Keratinocyte (primary cell): ENCODE measurements at regions not wholly inside any gene's neighbourhood (a gene's known extent, or its start where the extent isn't known, plus 50 kb on each side); places are given as distances from the start of the nearest gene placed in this dataset.

ENCODE experiments used
- DNase-seq: peaks from one replicate; pipeline ENCODE4 v3.0.0-alpha.2; 2011; ENCODE audit warnings: low read depth, missing footprints, low spot score
- FAIRE-seq: peaks from 2 replicates; lab custom pipeline; 2011; peaks lifted over from hg19 to GRCh38; lab: Jason Lieb, UNC
- H2AFZ ChIP-seq: 2 replicates; pipeline ENCODE4 v1.6.0; 2012; ENCODE audit warnings: low read length, control low read depth, inconsistent platforms; ENCODE audit not compliant: control insufficient read depth
- H3K27ac ChIP-seq: 2 replicates; pipeline ENCODE4 v1.5.1; 2011; ENCODE audit warnings: low read length; ENCODE audit not compliant: control insufficient read depth, insufficient read depth
- H3K27me3 ChIP-seq: 3 replicates; pipeline ENCODE4 v1.6.0; 2011; ENCODE audit warnings: low read length; ENCODE audit not compliant: control insufficient read depth, insufficient read depth; ENCODE audit errors: extremely low read depth
- H3K36me3 ChIP-seq, 2 experiments: 2 replicates in 1 of 2; 3 replicates in 1 of 2; pipeline ENCODE4 v1.5.1; 2011; ENCODE audit warnings: low read length in 2 of 2, mild to moderate bottlenecking in 1 of 2; ENCODE audit not compliant: control insufficient read depth in 2 of 2, insufficient read depth in 2 of 2; ENCODE audit errors: extremely low read depth in 1 of 2
- H3K4me1 ChIP-seq: 3 replicates; pipeline ENCODE4 v1.5.1; 2011; ENCODE audit warnings: low read length; ENCODE audit not compliant: control insufficient read depth, insufficient read depth; ENCODE audit errors: extremely low read depth
- H3K4me2 ChIP-seq: 3 replicates; pipeline ENCODE4 v1.6.0; 2011; ENCODE audit warnings: low read depth, low read length; ENCODE audit not compliant: control insufficient read depth, insufficient read depth; ENCODE audit errors: extremely low read depth
- H3K4me3 ChIP-seq, 3 experiments: fragments of 200-600 bp in 1 of 3; sonication (generic) in 1 of 3; 2 replicates in 2 of 3; 3 replicates in 1 of 3; pipeline ENCODE4 v1.5.1; 2011 to 2016; ENCODE audit warnings: low read length in 3 of 3, mild to moderate bottlenecking in 3 of 3, control low read depth in 2 of 3, inconsistent platforms in 1 of 3, low read depth in 1 of 3, mixed read lengths in 1 of 3, mixed run types in 1 of 3, moderate library complexity in 1 of 3; ENCODE audit not compliant: control insufficient read depth in 2 of 3, insufficient read depth in 2 of 3; ENCODE audit errors: extremely low read depth in 1 of 3
- H3K79me2 ChIP-seq: 2 replicates; pipeline ENCODE4 v1.6.0; 2012; ENCODE audit warnings: low read length; ENCODE audit not compliant: control insufficient read depth, insufficient read depth
- H3K9ac ChIP-seq: 3 replicates; pipeline ENCODE4 v1.6.0; 2011; ENCODE audit warnings: low read length; ENCODE audit not compliant: control insufficient read depth, insufficient read depth; ENCODE audit errors: extremely low read depth
- H3K9me1 ChIP-seq: 3 replicates; pipeline ENCODE4 v1.6.0; 2011; ENCODE audit warnings: low read length; ENCODE audit not compliant: control insufficient read depth, insufficient read depth; ENCODE audit errors: extremely low read depth
- H3K9me3 ChIP-seq: 2 replicates; pipeline ENCODE4 v1.5.1; 2012; ENCODE audit warnings: low read depth, low read length; ENCODE audit not compliant: control insufficient read depth
- H4K20me1 ChIP-seq: 3 replicates; pipeline ENCODE4 v1.6.0; 2011; ENCODE audit warnings: low read length; ENCODE audit not compliant: control insufficient read depth, insufficient read depth; ENCODE audit errors: extremely low read depth
- CTCF ChIP-seq, 3 experiments: IDR thresholded peaks in 1 of 3; conservative IDR thresholded peaks in 1 of 3; optimal IDR thresholded peaks in 1 of 3; 2 replicates in 2 of 3; 3 replicates in 1 of 3; pipeline versions ENCODE3 to v1.5.1; 2011; ENCODE audit warnings: low read length in 3 of 3, mild to moderate bottlenecking in 3 of 3, moderate library complexity in 2 of 3, control low read depth in 1 of 3, inconsistent platforms in 1 of 3; ENCODE audit not compliant: insufficient read depth in 2 of 3; ENCODE audit errors: extremely low read depth in 1 of 3
- EZH2 ChIP-seq: IDR thresholded peaks from one replicate; pipeline ENCODE4 v1.6.1; 2012; ENCODE audit warnings: inconsistent platforms, mild to moderate bottlenecking, low read length, moderate library complexity
- dilution Hi-C: fragments of 300-500 bp; cut with MboI; formaldehyde crosslinking; loops from one replicate; pipeline ENCODE4 v1.7.0; 2020; ENCODE audit warnings: low sequenced_read_pairs; ENCODE audit not compliant: extremely low pct_ligation_motif_present

GRCh38 chr1:204002614-204003013, 70.3 kb upstream of the SOX13 start:
- dilution Hi-C loops = no loop called here
- Histone ChIP-seq H3K9ac (no peak overlapping the region), H4K20me1 (no peaks in the 10 kb centered on the region), H3K79me2 (no peaks in the 10 kb centered on the region), H3K36me3 (no peaks in the 10 kb centered on the region), H3K4me2 (no peak overlapping the region), H3K4me1 (no peaks in the 10 kb centered on the region), H3K27me3 (no peaks in the 10 kb centered on the region), H3K9me1 (no peaks in the 10 kb centered on the region), H3K9me3 (no peaks in the 10 kb centered on the region), H3K4me3 (no peak overlapping the region), H2AFZ (no peak overlapping the region), H3K27ac (no peak overlapping the region)
- FAIRE-seq (no peak), DNase-seq (no peak)
- TF ChIP-seq CTCF (optimal IDR thresholded peaks at IDR 0.05 in 1 of 3, IDR thresholded peaks at IDR 0.05 in 1 of 3, conservative IDR thresholded peaks at IDR 0.05 in 1 of 3; ENCODE audit: extremely low read depth in 1 of 3, insufficient read depth in 2 of 3, low read length in 3 of 3) (no peak), EZH2 (no peak)

GRCh38 chr1:204003536-204003935, 69.4 kb upstream of the SOX13 start:
- no peak for TF ChIP-seq CTCF (optimal IDR thresholded peaks at IDR 0.05 in 1 of 3, IDR thresholded peaks at IDR 0.05 in 1 of 3, conservative IDR thresholded peaks at IDR 0.05 in 1 of 3; ENCODE audit: extremely low read depth in 1 of 3, insufficient read depth in 2 of 3, low read length in 3 of 3)
- no peak for TF ChIP-seq EZH2
- no peaks in the 10 kb centered on the region for H3K9me3 ChIP-seq
- no peaks in the 10 kb centered on the region for H4K20me1 ChIP-seq
- H3K9me1 ChIP-seq = no peaks in the 10 kb centered on the region
- no peaks in the 10 kb centered on the region for H3K27me3 ChIP-seq
- H3K4me2 ChIP-seq = no peak overlapping the region
- H3K9ac ChIP-seq = no peak overlapping the region
- FAIRE-seq = no peak
- H3K27ac ChIP-seq = no peak overlapping the region
- no peak for DNase-seq
- dilution Hi-C loops = no loop called here
- H3K79me2 ChIP-seq = no peaks in the 10 kb centered on the region
- H2AFZ ChIP-seq = no peak overlapping the region
- no peaks in the 10 kb centered on the region for H3K4me1 ChIP-seq
- no peak overlapping the region for H3K4me3 ChIP-seq
- no peaks in the 10 kb centered on the region for H3K36me3 ChIP-seq
